ENCODE measurements at regions not wholly inside any gene's neighbourhood (a gene's known extent, or its start where the extent isn't known, plus 50 kb on each side); places are given as distances from the start of the nearest gene placed in this dataset.

GRCh38 chr14:83196236-83196635, 1662.6 kb upstream of the SEL1L start:
- TF ChIP-seq CTCF (IDR thresholded peaks at IDR 0.05), result no peak
- TF ChIP-seq EP300 (IDR thresholded peaks at IDR 0.05), result no peak
- TF ChIP-seq POLR2A (IDR thresholded peaks at IDR 0.05), result no peak

Data from sigmoid colon (tissue), 4 donors.